ENCODE measurements at regions not wholly inside any gene's neighbourhood (a gene's known extent, or its start where the extent isn't known, plus 50 kb on each side); places are given as distances from the start of the nearest gene placed in this dataset.

DNA sequence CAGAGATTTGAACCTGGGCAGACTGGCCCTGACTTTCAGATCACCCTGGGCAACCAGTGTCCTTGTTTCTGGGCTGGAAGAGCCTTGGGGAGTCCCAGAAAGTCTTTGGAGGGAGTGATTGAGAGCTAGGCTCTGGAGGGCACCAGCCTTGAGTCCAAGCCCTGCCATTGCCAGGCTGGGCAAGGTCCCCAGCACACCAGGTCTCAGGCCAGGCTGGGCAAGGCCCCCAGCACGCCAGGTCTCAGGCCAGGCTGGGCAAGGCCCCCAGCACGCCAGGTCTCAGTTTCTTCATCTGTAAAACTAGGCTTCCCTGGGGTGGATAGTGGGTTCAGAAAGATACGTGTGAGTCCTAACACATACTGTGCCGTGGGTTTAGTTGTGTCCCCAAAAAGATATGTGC lies 135.0 kb downstream of the IRF8 start:
- Histone ChIP-seq H3K9ac (replicated peaks; ENCODE audit: extremely low read depth, insufficient read depth, low read length) (no peak overlapping the region), H3K27me3 (ENCODE audit: control insufficient read depth in 2 of 2, insufficient read depth in 2 of 2, low read length in 2 of 2) (no peaks in the 10 kb centered on the region), H3K4me3 (replicated peaks in 1 of 3; ENCODE audit: insufficient read depth in 1 of 3, low read depth in 1 of 3, low read length in 3 of 3) (no peak overlapping the region), H3K4me2 (ENCODE audit: insufficient read depth, low read length) (no peak overlapping the region), H3K9me1 (replicated peaks; ENCODE audit: control insufficient read depth, extremely low read depth, insufficient read depth, low read length) (no peaks in the 10 kb centered on the region), H3K4me1 (ENCODE audit: control insufficient read depth, extremely low read depth, insufficient read depth, low read length) (no peaks in the 10 kb centered on the region), H3K9me3 (replicated peaks; ENCODE audit: control insufficient read depth, insufficient read depth, low read length) (no peaks in the 10 kb centered on the region), H4K20me1 (replicated peaks; ENCODE audit: control insufficient read depth, extremely low read depth, insufficient read depth, low read length) (no peaks in the 10 kb centered on the region), H3K79me2 (ENCODE audit: control insufficient read depth, insufficient read depth, low read length) (no peaks in the 10 kb centered on the region), H2AFZ (ENCODE audit: low read depth, low read length) (no peak overlapping the region), H3K27ac (ENCODE audit: insufficient read depth, low read depth, low read length) (no peak overlapping the region), H3K36me3 (ENCODE audit: control insufficient read depth in 2 of 2, extremely low read depth in 1 of 2, insufficient read depth in 2 of 2, low read length in 2 of 2) (no peaks in the 10 kb centered on the region)
- intact Hi-C loops (cut with micrococcal nuclease), result no loop called here
- no peak for DNase-seq (ENCODE audit: low read depth, low spot score)
- TF ChIP-seq GATA2 (IDR thresholded peaks at IDR 0.05; ENCODE audit: insufficient read depth, insufficient read length, low read depth, low read length), result no peak
- no TSS peak for BruUV-seq (replicated peaks)
- ChIA-PET CTCF (interaction anchor here (2.2 kb wide), 2 partner anchors 11 to 18 kb away, joined by 5 to 7 read pairs; no protein-coding TSS in a partner anchor), POLR2A (no interaction called here)
- no peak for FAIRE-seq
- dilution Hi-C loops (cut with MboI; ENCODE audit: extremely low pct_ligation_motif_present, low sequenced_read_pairs), result no loop called here

DNA sequence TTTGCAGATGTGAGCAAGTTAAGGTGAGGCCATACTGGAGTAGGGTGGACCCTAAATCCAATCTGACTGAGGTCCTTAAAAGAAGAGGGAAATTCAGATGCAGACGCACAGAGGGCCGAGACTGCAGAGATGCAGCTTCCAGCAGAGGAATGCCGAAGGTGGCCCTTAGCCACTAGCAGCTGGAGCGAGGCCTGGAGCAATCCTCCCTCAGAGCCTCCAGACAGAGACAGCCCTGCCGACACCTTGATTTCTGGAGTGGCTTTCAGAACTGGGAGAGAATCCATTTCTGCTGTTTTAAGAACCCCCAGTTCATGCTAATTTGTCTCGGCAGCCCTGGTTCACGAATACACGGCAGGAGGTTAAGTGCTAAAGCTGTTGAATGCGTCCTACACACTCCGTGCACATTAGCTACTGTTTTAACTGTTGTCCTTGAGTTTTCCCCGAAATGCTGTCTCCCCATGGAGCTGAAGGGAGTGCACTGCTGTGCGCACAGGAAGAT lies 135.5 kb downstream of the IRF8 start:
- no peaks in the 10 kb centered on the region for H4K20me1 ChIP-seq (replicated peaks; ENCODE audit: control insufficient read depth, extremely low read depth, insufficient read depth, low read length)
- dilution Hi-C loops (cut with MboI; ENCODE audit: extremely low pct_ligation_motif_present, low sequenced_read_pairs), result no loop called here
- H3K4me3 ChIP-seq (replicated peaks in 1 of 3; ENCODE audit: insufficient read depth in 1 of 3, low read depth in 1 of 3, low read length in 3 of 3), result no peak overlapping the region
- H2AFZ ChIP-seq (ENCODE audit: low read depth, low read length), result no peak overlapping the region
- TF ChIP-seq JUN (IDR thresholded peaks at IDR 0.05; ENCODE audit: borderline replicate concordance, insufficient read depth, insufficient read length, low read depth) (no peak), POLR2AphosphoS5 (IDR thresholded peaks at IDR 0.05; ENCODE audit: insufficient read depth, low read depth, low read length) (no peak), POLR2A (IDR thresholded peaks at IDR 0.05; ENCODE audit: low read depth, low read length) (no peak), EZH2 (IDR thresholded peaks at IDR 0.05; ENCODE audit: borderline replicate concordance, low read depth, low read length, severe bottlenecking) (no peak), GATA2 (IDR thresholded peaks at IDR 0.05; ENCODE audit: insufficient read depth, insufficient read length, low read depth, low read length) (no peak), MYC (IDR thresholded peaks at IDR 0.05; ENCODE audit: low read depth, low read length) (no peak), FOS (IDR thresholded peaks at IDR 0.05; ENCODE audit: borderline replicate concordance, insufficient read depth, low read length) (no peak)
- TF ChIP-seq, protein P1, sequence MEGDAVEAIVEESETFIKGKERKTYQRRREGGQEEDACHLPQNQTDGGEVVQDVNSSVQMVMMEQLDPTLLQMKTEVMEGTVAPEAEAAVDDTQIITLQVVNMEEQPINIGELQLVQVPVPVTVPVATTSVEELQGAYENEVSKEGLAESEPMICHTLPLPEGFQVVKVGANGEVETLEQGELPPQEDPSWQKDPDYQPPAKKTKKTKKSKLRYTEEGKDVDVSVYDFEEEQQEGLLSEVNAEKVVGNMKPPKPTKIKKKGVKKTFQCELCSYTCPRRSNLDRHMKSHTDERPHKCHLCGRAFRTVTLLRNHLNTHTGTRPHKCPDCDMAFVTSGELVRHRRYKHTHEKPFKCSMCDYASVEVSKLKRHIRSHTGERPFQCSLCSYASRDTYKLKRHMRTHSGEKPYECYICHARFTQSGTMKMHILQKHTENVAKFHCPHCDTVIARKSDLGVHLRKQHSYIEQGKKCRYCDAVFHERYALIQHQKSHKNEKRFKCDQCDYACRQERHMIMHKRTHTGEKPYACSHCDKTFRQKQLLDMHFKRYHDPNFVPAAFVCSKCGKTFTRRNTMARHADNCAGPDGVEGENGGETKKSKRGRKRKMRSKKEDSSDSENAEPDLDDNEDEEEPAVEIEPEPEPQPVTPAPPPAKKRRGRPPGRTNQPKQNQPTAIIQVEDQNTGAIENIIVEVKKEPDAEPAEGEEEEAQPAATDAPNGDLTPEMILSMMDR (IDR thresholded peaks at IDR 0.05; ENCODE audit: extremely low read depth in 1 of 2, insufficient read depth in 1 of 2, low read depth in 1 of 2, low read length in 2 of 2), result no peak
- TF ChIP-seq, protein P2, sequence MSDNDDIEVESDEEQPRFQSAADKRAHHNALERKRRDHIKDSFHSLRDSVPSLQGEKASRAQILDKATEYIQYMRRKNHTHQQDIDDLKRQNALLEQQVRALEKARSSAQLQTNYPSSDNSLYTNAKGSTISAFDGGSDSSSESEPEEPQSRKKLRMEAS (IDR thresholded peaks at IDR 0.05; ENCODE audit: insufficient read depth, insufficient read length), result no peak
- POLR2A ChIA-PET, result no interaction called here
- H3K36me3 ChIP-seq (ENCODE audit: control insufficient read depth in 2 of 2, extremely low read depth in 1 of 2, insufficient read depth in 2 of 2, low read length in 2 of 2), result no peaks in the 10 kb centered on the region
- H3K27me3 ChIP-seq (ENCODE audit: control insufficient read depth in 2 of 2, insufficient read depth in 2 of 2, low read length in 2 of 2), result no peaks in the 10 kb centered on the region
- no peak overlapping the region for H3K27ac ChIP-seq (ENCODE audit: insufficient read depth, low read depth, low read length)
- H3K4me1 ChIP-seq (ENCODE audit: control insufficient read depth, extremely low read depth, insufficient read depth, low read length), result no peaks in the 10 kb centered on the region
- no peaks in the 10 kb centered on the region for H3K9me3 ChIP-seq (replicated peaks; ENCODE audit: control insufficient read depth, insufficient read depth, low read length)
- H3K4me2 ChIP-seq (ENCODE audit: insufficient read depth, low read length), result no peak overlapping the region
- no peak overlapping the region for H3K9ac ChIP-seq (replicated peaks; ENCODE audit: extremely low read depth, insufficient read depth, low read length)
- FAIRE-seq (no peak), DNase-seq (ENCODE audit: low read depth, low spot score) (no peak)
- BruUV-seq (replicated peaks), result no TSS peak
- H3K79me2 ChIP-seq (ENCODE audit: control insufficient read depth, insufficient read depth, low read length), result no peaks in the 10 kb centered on the region
- CTCF ChIA-PET, result interaction anchor here (2.2 kb wide), 2 partner anchors 10 to 18 kb away, joined by 5 to 7 read pairs; no protein-coding TSS in a partner anchor
- intact Hi-C loops (cut with micrococcal nuclease), result no loop called here
- H3K9me1 ChIP-seq (replicated peaks; ENCODE audit: control insufficient read depth, extremely low read depth, insufficient read depth, low read length), result no peaks in the 10 kb centered on the region

Data from endothelial cell of umbilical vein (primary cell).